Esophagus muscularis mucosa (tissue), 4 donors: ENCODE measurements at regions not wholly inside any gene's neighbourhood (a gene's known extent, or its start where the extent isn't known, plus 50 kb on each side); places are given as distances from the start of the nearest gene placed in this dataset.

Experiments used
- DNase-seq: peaks from one replicate; pipeline ENCODE4 v3.0.0-alpha.2; 2017; ENCODE audit errors: extremely low spot score
- H3K27ac ChIP-seq, 4 donors: fragments of 200-600 bp; sonication (generic); replicated peaks in 1 of 4; 1 replicate in 3 of 4; 2 replicates in 1 of 4; pipeline ENCODE4 v1.5.1; 2016 to 2019; ENCODE audit warnings: mild to moderate bottlenecking in 1 of 4
- H3K27me3 ChIP-seq, 4 donors: fragments of 200-600 bp; sonication (generic); one replicate each; pipeline versions ENCODE4 v1.5.1 to v1.6.0; 2016 to 2019
- H3K36me3 ChIP-seq, 4 donors: fragments of 200-600 bp; sonication (generic); one replicate each; pipeline ENCODE4 v1.5.1; 2016 to 2019
- H3K4me1 ChIP-seq, 4 donors: fragments of 200-600 bp; sonication (generic); one replicate each; pipeline ENCODE4 v1.5.1; 2016 to 2019
- H3K4me3 ChIP-seq, 4 donors: fragments of 200-600 bp; sonication (generic); 1 replicate in 2 of 4; 2 replicates in 2 of 4; pipeline ENCODE4 v1.5.1; 2016 to 2019; ENCODE audit warnings: mild to moderate bottlenecking in 4 of 4, moderate library complexity in 1 of 4
- H3K9me3 ChIP-seq, 4 donors: fragments of 200-600 bp; sonication (generic); 1 replicate in 3 of 4; 2 replicates in 1 of 4; pipeline ENCODE4 v1.5.1; 2016 to 2019
- EP300 ChIP-seq: sonication (generic); formaldehyde crosslinking; IDR thresholded peaks from one replicate; pipeline ENCODE4 v1.6.1; 2017; ENCODE audit warnings: antibody characterized with exemption
- POLR2A ChIP-seq: fragments of 450-650 bp; IDR thresholded peaks from one replicate; pipeline ENCODE4 v1.6.1; 2017; ENCODE audit warnings: antibody characterized with exemption, moderate library complexity, mild to moderate bottlenecking, low read depth
- POLR2AphosphoS5 ChIP-seq, 2 donors: sonication (generic); formaldehyde crosslinking; IDR thresholded peaks; one replicate each; pipeline ENCODE4 v1.6.1; 2017; ENCODE audit warnings: antibody characterized with exemption in 2 of 2
- WGBS: methylation state at CpG from one replicate; pipeline ENCODE4 v1.1.5; 2018; 5-methylcytosine and 5-hydroxymethylcytosine counted together
- intact Hi-C: fragments of 100-400 bp; cut with DNase I; formaldehyde crosslinking; loops from one replicate; pipeline ENCODE4 v1.15.1; 2023
- TF ChIP-seq, protein P1 (sequence below), 3 experiments: fragments of 200-600 bp in 2 of 3; fragments of 450-650 bp in 1 of 3; sonication (generic) in 2 of 3; IDR thresholded peaks; one replicate each; pipeline ENCODE4 v1.5.1; 2017 to 2019; ENCODE audit warnings: antibody characterized with exemption in 3 of 3, mild to moderate bottlenecking in 2 of 3, moderate library complexity in 1 of 3

DNA sequence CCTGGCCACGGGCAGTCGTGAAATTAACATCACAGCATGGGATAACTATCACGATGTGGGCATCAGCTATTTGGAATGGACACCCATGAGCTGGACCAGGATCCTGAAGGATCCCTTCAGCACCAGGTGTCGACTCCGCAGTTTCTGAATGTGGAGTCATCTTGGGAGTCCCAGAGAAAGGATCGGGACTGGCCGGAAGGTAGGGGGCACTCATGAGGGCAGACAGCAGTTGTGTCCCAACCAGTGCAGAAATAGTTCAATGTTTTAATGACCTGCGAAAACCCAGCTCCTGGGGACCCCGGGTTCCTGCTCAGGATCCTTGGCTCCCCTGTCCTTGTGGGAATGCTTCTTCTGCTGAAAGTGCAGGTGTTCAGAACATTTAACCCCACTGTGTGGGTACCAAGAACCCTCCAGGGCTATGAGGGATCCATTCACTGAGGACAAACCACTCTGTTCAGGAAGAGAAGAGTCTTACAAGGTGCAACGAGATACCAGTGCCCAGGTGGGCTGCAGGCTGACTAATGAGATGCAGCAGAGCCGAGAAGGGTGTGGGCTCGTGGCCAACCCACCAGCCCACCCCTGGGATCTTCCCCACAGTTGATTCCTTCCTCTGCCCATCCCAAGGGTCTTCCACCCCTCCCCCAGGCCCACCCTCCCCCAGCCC is 154.8 kb downstream of the SALL1 start:
- Histone ChIP-seq H3K27me3 (no peaks in the 10 kb centered on the region), H3K4me1 (no peaks in the 10 kb centered on the region), H3K36me3 (no peaks in the 10 kb centered on the region), H3K4me3 (no peak overlapping the region), H3K27ac (no peak overlapping the region), H3K9me3 (no peaks in the 10 kb centered on the region)
- TF ChIP-seq, protein P1, sequence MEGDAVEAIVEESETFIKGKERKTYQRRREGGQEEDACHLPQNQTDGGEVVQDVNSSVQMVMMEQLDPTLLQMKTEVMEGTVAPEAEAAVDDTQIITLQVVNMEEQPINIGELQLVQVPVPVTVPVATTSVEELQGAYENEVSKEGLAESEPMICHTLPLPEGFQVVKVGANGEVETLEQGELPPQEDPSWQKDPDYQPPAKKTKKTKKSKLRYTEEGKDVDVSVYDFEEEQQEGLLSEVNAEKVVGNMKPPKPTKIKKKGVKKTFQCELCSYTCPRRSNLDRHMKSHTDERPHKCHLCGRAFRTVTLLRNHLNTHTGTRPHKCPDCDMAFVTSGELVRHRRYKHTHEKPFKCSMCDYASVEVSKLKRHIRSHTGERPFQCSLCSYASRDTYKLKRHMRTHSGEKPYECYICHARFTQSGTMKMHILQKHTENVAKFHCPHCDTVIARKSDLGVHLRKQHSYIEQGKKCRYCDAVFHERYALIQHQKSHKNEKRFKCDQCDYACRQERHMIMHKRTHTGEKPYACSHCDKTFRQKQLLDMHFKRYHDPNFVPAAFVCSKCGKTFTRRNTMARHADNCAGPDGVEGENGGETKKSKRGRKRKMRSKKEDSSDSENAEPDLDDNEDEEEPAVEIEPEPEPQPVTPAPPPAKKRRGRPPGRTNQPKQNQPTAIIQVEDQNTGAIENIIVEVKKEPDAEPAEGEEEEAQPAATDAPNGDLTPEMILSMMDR (IDR thresholded peaks at IDR 0.05), result no peak
- TF ChIP-seq EP300 (no peak), POLR2AphosphoS5 (IDR thresholded peaks at IDR 0.05) (no peak), POLR2A (no peak)
- 79% methylated on average over 12 of the region's 12 CpGs for WGBS
- intact Hi-C loops, result no loop called here
- no peak for DNase-seq

DNA sequence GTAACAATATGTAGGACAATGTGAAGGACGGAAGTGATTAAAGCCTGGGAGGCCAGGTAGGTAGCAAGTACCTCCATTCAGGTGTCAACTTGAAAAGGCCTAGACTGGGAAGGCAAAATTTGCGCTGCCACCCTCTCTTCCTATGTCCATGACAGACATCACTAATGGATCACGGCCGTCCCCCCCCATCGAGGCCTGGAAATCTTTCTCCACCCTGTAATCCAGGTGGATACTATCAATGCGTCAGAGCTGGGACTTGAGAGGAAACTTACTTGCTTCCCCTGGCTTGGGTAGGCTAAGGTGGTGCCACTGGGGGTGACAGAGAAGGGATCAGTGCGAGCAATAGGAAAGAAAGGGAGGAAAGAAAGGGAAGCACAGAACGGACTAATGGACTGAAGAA is 156.1 kb downstream of the SALL1 start:
- intact Hi-C loops, result no loop called here
- H3K27me3 ChIP-seq, result no peaks in the 10 kb centered on the region
- H3K4me3 ChIP-seq, result no peak overlapping the region
- H3K4me1 ChIP-seq, result no peaks in the 10 kb centered on the region
- WGBS, result 92% methylated on average over 8 of the region's 8 CpGs
- no peaks in the 10 kb centered on the region for H3K9me3 ChIP-seq
- TF ChIP-seq POLR2AphosphoS5 (IDR thresholded peaks at IDR 0.05) (no peak), POLR2A (no peak), EP300 (no peak)
- TF ChIP-seq, protein P1 (IDR thresholded peaks at IDR 0.05), result no peak
- no peak for DNase-seq
- H3K27ac ChIP-seq, result no peak overlapping the region
- H3K36me3 ChIP-seq, result no peaks in the 10 kb centered on the region

DNA sequence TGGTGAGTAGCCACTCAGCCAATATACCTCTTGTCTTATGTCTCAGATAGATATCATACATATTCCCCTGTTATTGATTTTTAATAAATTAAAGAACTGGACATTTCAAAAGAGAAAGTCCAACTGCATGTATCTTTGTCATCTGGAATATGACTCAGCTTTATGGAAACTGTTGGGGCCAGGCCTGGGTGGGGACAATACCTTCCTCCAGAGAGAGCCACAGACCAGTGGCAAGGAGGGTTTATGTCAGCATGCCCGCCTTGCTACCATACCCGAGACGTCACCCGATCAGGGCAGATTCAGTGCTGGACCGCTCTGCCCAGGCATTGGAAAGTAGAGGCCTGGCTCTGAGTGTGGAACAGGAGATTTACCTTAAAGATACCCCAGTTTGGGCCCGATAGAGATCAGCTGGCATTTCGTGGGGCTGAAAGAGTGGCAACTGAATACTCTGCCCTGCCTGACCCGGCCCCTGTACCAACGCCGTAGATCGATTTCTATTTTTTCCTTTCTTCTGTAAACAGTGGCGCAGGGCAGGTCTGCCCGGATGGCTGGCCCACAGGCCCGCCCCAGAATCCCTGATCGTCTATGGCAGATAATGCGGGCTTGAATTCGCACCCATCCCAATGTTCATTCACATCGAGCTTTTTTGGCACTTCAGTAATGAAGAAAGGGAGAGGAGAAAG is 158.6 kb downstream of the SALL1 start:
- no peak overlapping the region for H3K4me3 ChIP-seq
- 90% methylated on average over 18 of the region's 18 CpGs for WGBS
- H3K9me3 ChIP-seq, result no peaks in the 10 kb centered on the region
- no peaks in the 10 kb centered on the region for H3K27me3 ChIP-seq
- DNase-seq, result no peak
- intact Hi-C loops, result no loop called here
- TF ChIP-seq, protein P1 (IDR thresholded peaks at IDR 0.05), result no peak
- TF ChIP-seq EP300 (no peak), POLR2AphosphoS5 (IDR thresholded peaks at IDR 0.05) (no peak), POLR2A (no peak)
- H3K36me3 ChIP-seq, result no peaks in the 10 kb centered on the region
- H3K4me1 ChIP-seq, result no peaks in the 10 kb centered on the region
- no peak overlapping the region for H3K27ac ChIP-seq

DNA sequence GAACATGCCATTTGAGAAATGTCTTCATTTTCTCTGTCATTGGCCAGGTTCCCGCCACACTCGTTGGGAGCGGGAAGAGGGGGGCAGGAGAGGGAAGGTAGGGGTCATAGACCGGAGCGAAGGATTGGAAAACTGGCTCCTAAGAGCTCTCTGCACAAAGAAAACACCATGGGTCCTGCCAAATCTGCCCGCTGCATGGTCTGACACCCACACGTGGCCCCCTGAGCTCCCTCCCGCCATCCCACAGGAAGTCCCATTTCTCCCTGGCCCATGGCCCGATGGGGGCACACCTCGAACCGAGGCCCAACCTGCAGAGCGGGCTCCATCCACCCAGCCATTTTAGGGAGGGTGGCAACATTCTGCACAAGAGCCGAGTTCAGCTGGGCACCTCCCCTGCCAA is 159.6 kb downstream of the SALL1 start:
- intact Hi-C loops, result no loop called here
- no peak for DNase-seq
- Histone ChIP-seq H3K4me3 (no peak overlapping the region), H3K36me3 (no peaks in the 10 kb centered on the region), H3K4me1 (no peaks in the 10 kb centered on the region), H3K9me3 (peaks cover 0 to 2% (median 0%) of the 10 kb centered on the region in 4 donors), H3K27me3 (no peaks in the 10 kb centered on the region), H3K27ac (no peak overlapping the region)
- no peak for TF ChIP-seq POLR2A
- TF ChIP-seq, protein P1 (IDR thresholded peaks at IDR 0.05), result no peak
- TF ChIP-seq EP300, result no peak
- TF ChIP-seq POLR2AphosphoS5 (IDR thresholded peaks at IDR 0.05), result no peak
- 86% methylated on average over 11 of the region's 13 CpGs for WGBS
